HL-60 (cell line): ENCODE measurements at regions not wholly inside any gene's neighbourhood (a gene's known extent, or its start where the extent isn't known, plus 50 kb on each side); places are given as distances from the start of the nearest gene placed in this dataset.
"Not testable (repeated sequence)": the region's sequence is repeated elsewhere in the genome, so short reads cannot be mapped to it uniquely, and the experiment has no call there.

Experiments used
- POLR2AphosphoS5 ChIP-seq: IDR thresholded peaks from 2 replicates; pipeline ENCODE4 v1.6.1; 2012; ENCODE audit warnings: low read depth
- SPI1 ChIP-seq: IDR thresholded peaks from 2 replicates; pipeline ENCODE4 v1.6.1; 2012; ENCODE audit warnings: low read depth, mild to moderate bottlenecking, borderline replicate concordance
- TF ChIP-seq, protein P1 (sequence below): IDR thresholded peaks from one replicate; pipeline ENCODE4 v1.5.1; 2011; ENCODE audit warnings: low read length, control low read depth, inconsistent platforms; ENCODE audit not compliant: insufficient read depth

- peak; percentile 67; the same call in 1 of the 2 replicates for TF ChIP-seq SPI1
- TF ChIP-seq, protein P1, sequence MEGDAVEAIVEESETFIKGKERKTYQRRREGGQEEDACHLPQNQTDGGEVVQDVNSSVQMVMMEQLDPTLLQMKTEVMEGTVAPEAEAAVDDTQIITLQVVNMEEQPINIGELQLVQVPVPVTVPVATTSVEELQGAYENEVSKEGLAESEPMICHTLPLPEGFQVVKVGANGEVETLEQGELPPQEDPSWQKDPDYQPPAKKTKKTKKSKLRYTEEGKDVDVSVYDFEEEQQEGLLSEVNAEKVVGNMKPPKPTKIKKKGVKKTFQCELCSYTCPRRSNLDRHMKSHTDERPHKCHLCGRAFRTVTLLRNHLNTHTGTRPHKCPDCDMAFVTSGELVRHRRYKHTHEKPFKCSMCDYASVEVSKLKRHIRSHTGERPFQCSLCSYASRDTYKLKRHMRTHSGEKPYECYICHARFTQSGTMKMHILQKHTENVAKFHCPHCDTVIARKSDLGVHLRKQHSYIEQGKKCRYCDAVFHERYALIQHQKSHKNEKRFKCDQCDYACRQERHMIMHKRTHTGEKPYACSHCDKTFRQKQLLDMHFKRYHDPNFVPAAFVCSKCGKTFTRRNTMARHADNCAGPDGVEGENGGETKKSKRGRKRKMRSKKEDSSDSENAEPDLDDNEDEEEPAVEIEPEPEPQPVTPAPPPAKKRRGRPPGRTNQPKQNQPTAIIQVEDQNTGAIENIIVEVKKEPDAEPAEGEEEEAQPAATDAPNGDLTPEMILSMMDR: not testable (repeated sequence)
- not testable (repeated sequence) for TF ChIP-seq POLR2AphosphoS5
These were observed 68.3 kb downstream of the SEPTIN7 start for GRCh38 chr7:35869117-35869516.
